ENCODE measurements at regions not wholly inside any gene's neighbourhood (a gene's known extent, or its start where the extent isn't known, plus 50 kb on each side); places are given as distances from the start of the nearest gene placed in this dataset.

- no peak for TF ChIP-seq EZH2 (IDR thresholded peaks at IDR 0.05)
- TF ChIP-seq POLR2AphosphoS5 (IDR thresholded peaks at IDR 0.05; ENCODE audit: borderline replicate concordance, low read depth, low read length): no peak
- TF ChIP-seq FOXP2 (optimal IDR thresholded peaks at IDR 0.05; ENCODE audit: control extremely low read depth, extremely low read length, insufficient read depth): no peak
These were observed 78.3 kb downstream of the IRX5 start for GRCh38 chr16:55008836-55009510.
